ENCODE measurements at regions not wholly inside any gene's neighbourhood (a gene's known extent, or its start where the extent isn't known, plus 50 kb on each side); places are given as distances from the start of the nearest gene placed in this dataset.

GRCh38 chr14:87076146-87076545 is 916.8 kb downstream of the GALC start:
- DNase-seq (ENCODE audit: low spot score), result no peak
- no peak for TF ChIP-seq CTCF (IDR thresholded peaks at IDR 0.05; ENCODE audit: extremely low read depth, missing control alignments)

- TF ChIP-seq CTCF (IDR thresholded peaks at IDR 0.05; ENCODE audit: extremely low read depth, missing control alignments), result no peak
- no peak for DNase-seq (ENCODE audit: low spot score)
Measured at GRCh38 chr14:87073880-87074570, 919.0 kb downstream of the GALC start.

- TF ChIP-seq CTCF (IDR thresholded peaks at IDR 0.05; ENCODE audit: extremely low read depth, missing control alignments), result no peak
- DNase-seq (ENCODE audit: low spot score), result no peak
Measured at GRCh38 chr14:87067591-87067990, 925.4 kb downstream of the GALC start.

- no peak for TF ChIP-seq CTCF (IDR thresholded peaks at IDR 0.05; ENCODE audit: extremely low read depth, missing control alignments)
Measured at GRCh38 chr14:87067061-87067460, 925.9 kb downstream of the GALC start.

GRCh38 chr14:87066221-87066817 is 926.7 kb downstream of the GALC start:
- TF ChIP-seq CTCF (IDR thresholded peaks at IDR 0.05; ENCODE audit: extremely low read depth, missing control alignments), result no peak
- DNase-seq (ENCODE audit: low spot score), result no peak

More at GRCh38 chr14:87067061-87067460, 925.9 kb downstream of the GALC start:
- DNase-seq (ENCODE audit: low spot score), result no peak

GRCh38 chr14:87065366-87065765 is 927.6 kb downstream of the GALC start:
- TF ChIP-seq CTCF (IDR thresholded peaks at IDR 0.05; ENCODE audit: extremely low read depth, missing control alignments), result no peak
- DNase-seq (ENCODE audit: low spot score), result no peak

- no peak for DNase-seq (ENCODE audit: low spot score)
- TF ChIP-seq CTCF (IDR thresholded peaks at IDR 0.05; ENCODE audit: extremely low read depth, missing control alignments), result no peak
Measured at GRCh38 chr14:87063181-87063580, 929.8 kb downstream of the GALC start.
